ENCODE measurements at regions not wholly inside any gene's neighbourhood (a gene's known extent, or its start where the extent isn't known, plus 50 kb on each side); places are given as distances from the start of the nearest gene placed in this dataset.
A peak's percentile ranks its signal among the peaks of the same experiment; 100 is the strongest.

GRCh38 chr11:81839976-81840375 is 893.7 kb downstream of the FAM181B start:
- DNase-seq (ENCODE audit: low spot score), result no peak
- H3K9me3 ChIP-seq (ENCODE audit: low read depth), result no peaks in the 10 kb centered on the region
- no peaks in the 10 kb centered on the region for H3K4me1 ChIP-seq
- Mint-ChIP-seq H3K4me1 (no peaks in the 10 kb centered on the region), H3K4me3 (no peak overlapping the region), H3K36me3 (no peaks in the 10 kb centered on the region), H3K27ac (no peak overlapping the region), H3K27me3 (ENCODE audit: insufficient read depth, low read depth) (no peaks in the 10 kb centered on the region), H3K9me3 (no peaks in the 10 kb centered on the region)
- H3K79me2 ChIP-seq (ENCODE audit: low read depth), result no peaks in the 10 kb centered on the region
- no peaks in the 10 kb centered on the region for H3K27me3 ChIP-seq
- H3K4me3 ChIP-seq, result no peak overlapping the region
- H3F3A ChIP-seq (ENCODE audit: low read depth), result no peaks in the 10 kb centered on the region
- TF ChIP-seq EZH2phosphoT487 (IDR thresholded peaks at IDR 0.05), result no peak
- TF ChIP-seq EZH2 (IDR thresholded peaks at IDR 0.05), result no peak
- TF ChIP-seq CTCF (IDR thresholded peaks at IDR 0.05), result no peak
- H3K36me3 ChIP-seq, result no peaks in the 10 kb centered on the region
- no peak overlapping the region for H3K27ac ChIP-seq
- H3K4me2 ChIP-seq, result no peak overlapping the region
- H2AFZ ChIP-seq (replicated peaks), result no peak overlapping the region
- H4K20me1 ChIP-seq (ENCODE audit: low read depth), result no peaks in the 10 kb centered on the region
- no peak overlapping the region for H3K9ac ChIP-seq

GRCh38 chr11:81839016-81839415 is 894.6 kb downstream of the FAM181B start:
- H3K27ac Mint-ChIP-seq, result no peak overlapping the region
- TF ChIP-seq CTCF (IDR thresholded peaks at IDR 0.05) (peak; percentile 21), EZH2phosphoT487 (IDR thresholded peaks at IDR 0.05) (no peak)
- H2AFZ ChIP-seq (replicated peaks), result no peak overlapping the region

GRCh38 chr11:81829976-81830375 is 903.7 kb downstream of the FAM181B start:
- H3K4me3 Mint-ChIP-seq, result no peak overlapping the region
- Histone ChIP-seq H3K9ac (no peak overlapping the region), H3K27ac (no peak overlapping the region), H3K9me3 (ENCODE audit: low read depth) (no peaks in the 10 kb centered on the region), H2AFZ (replicated peaks) (no peak overlapping the region), H3K36me3 (no peaks in the 10 kb centered on the region), H3K4me1 (no peaks in the 10 kb centered on the region), H4K20me1 (ENCODE audit: low read depth) (no peaks in the 10 kb centered on the region), H3F3A (ENCODE audit: low read depth) (no peaks in the 10 kb centered on the region), H3K4me2 (no peak overlapping the region), H3K79me2 (ENCODE audit: low read depth) (no peaks in the 10 kb centered on the region), H3K27me3 (no peaks in the 10 kb centered on the region), H3K4me3 (no peak overlapping the region)
- H3K27ac Mint-ChIP-seq, result no peak overlapping the region
- H3K4me1 Mint-ChIP-seq, result no peaks in the 10 kb centered on the region
- peaks cover 3% of the 10 kb centered on the region for H3K9me3 Mint-ChIP-seq
- no peak for DNase-seq (ENCODE audit: low spot score)
- no peak for TF ChIP-seq EZH2phosphoT487 (IDR thresholded peaks at IDR 0.05)
- no peak for TF ChIP-seq CTCF (IDR thresholded peaks at IDR 0.05)
- no peak for TF ChIP-seq EZH2 (IDR thresholded peaks at IDR 0.05)
- H3K27me3 Mint-ChIP-seq (ENCODE audit: insufficient read depth, low read depth), result peaks cover 2% of the 10 kb centered on the region
- H3K36me3 Mint-ChIP-seq, result no peaks in the 10 kb centered on the region

More at GRCh38 chr11:81839016-81839415, 894.6 kb downstream of the FAM181B start:
- no peaks in the 10 kb centered on the region for H3F3A ChIP-seq (ENCODE audit: low read depth)
- no peaks in the 10 kb centered on the region for H3K4me1 ChIP-seq
- no peaks in the 10 kb centered on the region for H3K27me3 ChIP-seq
- H3K9ac ChIP-seq, result no peak overlapping the region
- Mint-ChIP-seq H3K9me3 (no peaks in the 10 kb centered on the region), H3K27me3 (ENCODE audit: insufficient read depth, low read depth) (no peaks in the 10 kb centered on the region), H3K36me3 (no peaks in the 10 kb centered on the region), H3K4me1 (no peaks in the 10 kb centered on the region), H3K4me3 (no peak overlapping the region)
- no peak overlapping the region for H3K4me2 ChIP-seq
- no peaks in the 10 kb centered on the region for H3K36me3 ChIP-seq
- H3K79me2 ChIP-seq (ENCODE audit: low read depth), result no peaks in the 10 kb centered on the region
- no peak overlapping the region for H3K4me3 ChIP-seq
- peak; percentile 4 for DNase-seq (ENCODE audit: low spot score)
- no peaks in the 10 kb centered on the region for H3K9me3 ChIP-seq (ENCODE audit: low read depth)
- no peak overlapping the region for H3K27ac ChIP-seq
- no peaks in the 10 kb centered on the region for H4K20me1 ChIP-seq (ENCODE audit: low read depth)

All from neural progenitor cell (in vitro differentiated cells).